MM.1S (cell line): ENCODE measurements at regions not wholly inside any gene's neighbourhood (a gene's known extent, or its start where the extent isn't known, plus 50 kb on each side); places are given as distances from the start of the nearest gene placed in this dataset.

Experiments used
- CTCF ChIP-seq: fragments of 300-600 bp; sonication (generic); IDR thresholded peaks from 2 replicates; pipeline ENCODE4 v1.5.1; 2016; ENCODE audit warnings: antibody characterized with exemption, low read length, mixed read lengths
- EZH2phosphoT487 ChIP-seq: fragments of 300-600 bp; sonication (generic); IDR thresholded peaks from 2 replicates; pipeline ENCODE4 v1.6.1; 2018; ENCODE audit warnings: antibody characterized with exemption, low read length

DNA sequence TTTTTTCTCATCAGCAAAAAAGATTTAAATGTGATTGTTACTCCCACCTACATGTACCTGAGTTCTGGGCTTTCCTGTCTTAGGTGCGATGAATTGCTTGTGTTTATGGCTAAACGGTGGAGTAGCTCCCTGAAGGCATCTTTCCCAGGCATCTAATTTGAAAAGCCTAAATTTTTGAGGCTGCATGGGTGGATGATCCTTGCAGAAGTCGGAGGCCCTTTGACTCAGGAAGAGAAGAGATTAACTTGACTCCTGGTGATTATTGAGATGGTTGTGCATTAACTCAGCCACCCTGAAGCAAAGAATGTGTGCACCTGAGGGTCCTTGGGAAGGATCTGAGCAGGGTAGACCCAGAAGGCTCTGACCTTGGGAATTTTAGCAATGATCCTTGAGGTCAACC is 155.6 kb upstream of the SEMA3C start:
- TF ChIP-seq CTCF (no peak), EZH2phosphoT487 (no peak)
